ENCODE measurements at regions not wholly inside any gene's neighbourhood (a gene's known extent, or its start where the extent isn't known, plus 50 kb on each side); places are given as distances from the start of the nearest gene placed in this dataset.

DNA sequence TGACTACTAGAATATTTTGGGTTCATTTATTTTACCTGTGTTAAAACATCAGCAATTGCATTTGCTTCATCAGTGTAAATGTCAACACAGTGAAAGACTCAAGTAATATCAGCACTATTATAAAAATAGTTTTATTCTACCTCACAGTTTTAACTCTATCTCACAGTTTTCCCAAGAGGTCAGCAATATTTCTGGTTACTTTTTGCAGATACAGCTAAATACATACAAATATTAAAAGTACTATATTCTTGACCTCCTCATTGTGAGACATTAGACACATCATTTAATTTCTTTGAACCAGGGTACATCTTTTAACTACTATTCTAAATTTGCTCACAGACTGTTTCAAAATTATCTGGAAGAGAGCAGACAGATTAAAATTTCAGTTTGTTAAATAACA lies 321.7 kb upstream of the OR4E1 start:
- H3K9ac ChIP-seq (ENCODE audit: low read depth in 1 of 2, low read length in 2 of 2): no peak overlapping the region
- H3K4me3 ChIP-seq (ENCODE audit: low read depth in 1 of 3, low read length in 3 of 3): no peak overlapping the region
- no peak overlapping the region for H3K27ac ChIP-seq (ENCODE audit: low read depth in 1 of 2, low read length in 2 of 2)
- no peaks in the 10 kb centered on the region for H3K36me3 ChIP-seq (ENCODE audit: control insufficient read depth in 4 of 4, insufficient read depth in 3 of 4, low read depth in 1 of 4, low read length in 3 of 4)
- H3K4me1 ChIP-seq (ENCODE audit: control insufficient read depth in 4 of 4, insufficient read depth in 4 of 4, low read length in 3 of 4): no peaks in the 10 kb centered on the region
- H3K27me3 ChIP-seq (ENCODE audit: control insufficient read depth in 4 of 4, insufficient read depth in 4 of 4, low read length in 3 of 4): peaks cover 0 to 2% (median 0%) of the 10 kb centered on the region in 4 donors
- no peaks in the 10 kb centered on the region for H3K9me3 ChIP-seq (ENCODE audit: control insufficient read depth in 4 of 4, low read length in 3 of 4)
- DNase-seq (ENCODE audit: low spot score): no peak
- TF ChIP-seq TAF1 (conservative IDR thresholded peaks at IDR 0.05) (no peak), NR2F2 (IDR thresholded peaks at IDR 0.05) (no peak), JUND (IDR thresholded peaks at IDR 0.05) (no peak), HNF4G (IDR thresholded peaks at IDR 0.05) (no peak), SP1 (IDR thresholded peaks at IDR 0.05) (no peak), FOXA2 (IDR thresholded peaks at IDR 0.05) (no peak), RXRA (IDR thresholded peaks at IDR 0.05) (no peak), EGR1 (IDR thresholded peaks at IDR 0.05; ENCODE audit: low read depth in 2 of 2) (no peak), GABPA (IDR thresholded peaks at IDR 0.05 in 1 of 2, conservative IDR thresholded peaks at IDR 0.05 in 1 of 2) (no peak), FOXA1 (IDR thresholded peaks at IDR 0.05) (no peak)
- TF ChIP-seq, protein P1, sequence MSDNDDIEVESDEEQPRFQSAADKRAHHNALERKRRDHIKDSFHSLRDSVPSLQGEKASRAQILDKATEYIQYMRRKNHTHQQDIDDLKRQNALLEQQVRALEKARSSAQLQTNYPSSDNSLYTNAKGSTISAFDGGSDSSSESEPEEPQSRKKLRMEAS (IDR thresholded peaks at IDR 0.05): no peak
- TF ChIP-seq, protein P2, sequence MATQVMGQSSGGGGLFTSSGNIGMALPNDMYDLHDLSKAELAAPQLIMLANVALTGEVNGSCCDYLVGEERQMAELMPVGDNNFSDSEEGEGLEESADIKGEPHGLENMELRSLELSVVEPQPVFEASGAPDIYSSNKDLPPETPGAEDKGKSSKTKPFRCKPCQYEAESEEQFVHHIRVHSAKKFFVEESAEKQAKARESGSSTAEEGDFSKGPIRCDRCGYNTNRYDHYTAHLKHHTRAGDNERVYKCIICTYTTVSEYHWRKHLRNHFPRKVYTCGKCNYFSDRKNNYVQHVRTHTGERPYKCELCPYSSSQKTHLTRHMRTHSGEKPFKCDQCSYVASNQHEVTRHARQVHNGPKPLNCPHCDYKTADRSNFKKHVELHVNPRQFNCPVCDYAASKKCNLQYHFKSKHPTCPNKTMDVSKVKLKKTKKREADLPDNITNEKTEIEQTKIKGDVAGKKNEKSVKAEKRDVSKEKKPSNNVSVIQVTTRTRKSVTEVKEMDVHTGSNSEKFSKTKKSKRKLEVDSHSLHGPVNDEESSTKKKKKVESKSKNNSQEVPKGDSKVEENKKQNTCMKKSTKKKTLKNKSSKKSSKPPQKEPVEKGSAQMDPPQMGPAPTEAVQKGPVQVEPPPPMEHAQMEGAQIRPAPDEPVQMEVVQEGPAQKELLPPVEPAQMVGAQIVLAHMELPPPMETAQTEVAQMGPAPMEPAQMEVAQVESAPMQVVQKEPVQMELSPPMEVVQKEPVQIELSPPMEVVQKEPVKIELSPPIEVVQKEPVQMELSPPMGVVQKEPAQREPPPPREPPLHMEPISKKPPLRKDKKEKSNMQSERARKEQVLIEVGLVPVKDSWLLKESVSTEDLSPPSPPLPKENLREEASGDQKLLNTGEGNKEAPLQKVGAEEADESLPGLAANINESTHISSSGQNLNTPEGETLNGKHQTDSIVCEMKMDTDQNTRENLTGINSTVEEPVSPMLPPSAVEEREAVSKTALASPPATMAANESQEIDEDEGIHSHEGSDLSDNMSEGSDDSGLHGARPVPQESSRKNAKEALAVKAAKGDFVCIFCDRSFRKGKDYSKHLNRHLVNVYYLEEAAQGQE (IDR thresholded peaks at IDR 0.05): no peak
- TF ChIP-seq, protein P3, sequence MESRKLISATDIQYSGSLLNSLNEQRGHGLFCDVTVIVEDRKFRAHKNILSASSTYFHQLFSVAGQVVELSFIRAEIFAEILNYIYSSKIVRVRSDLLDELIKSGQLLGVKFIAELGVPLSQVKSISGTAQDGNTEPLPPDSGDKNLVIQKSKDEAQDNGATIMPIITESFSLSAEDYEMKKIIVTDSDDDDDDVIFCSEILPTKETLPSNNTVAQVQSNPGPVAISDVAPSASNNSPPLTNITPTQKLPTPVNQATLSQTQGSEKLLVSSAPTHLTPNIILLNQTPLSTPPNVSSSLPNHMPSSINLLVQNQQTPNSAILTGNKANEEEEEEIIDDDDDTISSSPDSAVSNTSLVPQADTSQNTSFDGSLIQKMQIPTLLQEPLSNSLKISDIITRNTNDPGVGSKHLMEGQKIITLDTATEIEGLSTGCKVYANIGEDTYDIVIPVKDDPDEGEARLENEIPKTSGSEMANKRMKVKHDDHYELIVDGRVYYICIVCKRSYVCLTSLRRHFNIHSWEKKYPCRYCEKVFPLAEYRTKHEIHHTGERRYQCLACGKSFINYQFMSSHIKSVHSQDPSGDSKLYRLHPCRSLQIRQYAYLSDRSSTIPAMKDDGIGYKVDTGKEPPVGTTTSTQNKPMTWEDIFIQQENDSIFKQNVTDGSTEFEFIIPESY (IDR thresholded peaks at IDR 0.05): no peak
- TF ChIP-seq, protein P4, sequence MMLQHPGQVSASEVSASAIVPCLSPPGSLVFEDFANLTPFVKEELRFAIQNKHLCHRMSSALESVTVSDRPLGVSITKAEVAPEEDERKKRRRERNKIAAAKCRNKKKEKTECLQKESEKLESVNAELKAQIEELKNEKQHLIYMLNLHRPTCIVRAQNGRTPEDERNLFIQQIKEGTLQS (IDR thresholded peaks at IDR 0.05): no peak
- TF ChIP-seq, protein P5, sequence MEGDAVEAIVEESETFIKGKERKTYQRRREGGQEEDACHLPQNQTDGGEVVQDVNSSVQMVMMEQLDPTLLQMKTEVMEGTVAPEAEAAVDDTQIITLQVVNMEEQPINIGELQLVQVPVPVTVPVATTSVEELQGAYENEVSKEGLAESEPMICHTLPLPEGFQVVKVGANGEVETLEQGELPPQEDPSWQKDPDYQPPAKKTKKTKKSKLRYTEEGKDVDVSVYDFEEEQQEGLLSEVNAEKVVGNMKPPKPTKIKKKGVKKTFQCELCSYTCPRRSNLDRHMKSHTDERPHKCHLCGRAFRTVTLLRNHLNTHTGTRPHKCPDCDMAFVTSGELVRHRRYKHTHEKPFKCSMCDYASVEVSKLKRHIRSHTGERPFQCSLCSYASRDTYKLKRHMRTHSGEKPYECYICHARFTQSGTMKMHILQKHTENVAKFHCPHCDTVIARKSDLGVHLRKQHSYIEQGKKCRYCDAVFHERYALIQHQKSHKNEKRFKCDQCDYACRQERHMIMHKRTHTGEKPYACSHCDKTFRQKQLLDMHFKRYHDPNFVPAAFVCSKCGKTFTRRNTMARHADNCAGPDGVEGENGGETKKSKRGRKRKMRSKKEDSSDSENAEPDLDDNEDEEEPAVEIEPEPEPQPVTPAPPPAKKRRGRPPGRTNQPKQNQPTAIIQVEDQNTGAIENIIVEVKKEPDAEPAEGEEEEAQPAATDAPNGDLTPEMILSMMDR (IDR thresholded peaks at IDR 0.05; ENCODE audit: low read depth, low read length, missing input control): no peak

DNA sequence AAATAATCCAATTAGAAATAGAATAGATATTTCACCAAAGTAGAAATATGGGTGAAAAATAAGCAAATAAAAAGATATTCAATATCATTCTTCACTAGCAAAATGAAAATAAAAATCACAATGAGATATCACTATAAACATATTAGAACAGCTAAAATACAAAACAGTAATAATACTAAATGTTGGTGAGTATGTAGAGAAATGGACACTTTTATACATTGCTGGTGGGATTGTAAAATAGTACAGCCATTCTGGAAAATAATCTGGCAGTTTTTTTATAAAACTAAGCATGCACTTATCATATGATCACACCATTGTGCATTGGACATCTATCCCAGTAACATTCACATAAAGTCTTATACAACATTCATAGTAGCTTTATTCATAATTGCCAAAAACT lies 320.2 kb upstream of the OR4E1 start:
- H3K9ac ChIP-seq (ENCODE audit: low read depth in 1 of 2, low read length in 2 of 2): no peak overlapping the region
- no peak for TF ChIP-seq JUND (IDR thresholded peaks at IDR 0.05)
- TF ChIP-seq FOXA2 (IDR thresholded peaks at IDR 0.05): no peak
- TF ChIP-seq, protein P4 (IDR thresholded peaks at IDR 0.05): no peak
- no peak for TF ChIP-seq FOXA1 (IDR thresholded peaks at IDR 0.05)
- no peak for TF ChIP-seq TAF1 (conservative IDR thresholded peaks at IDR 0.05)
- H3K27ac ChIP-seq (ENCODE audit: low read depth in 1 of 2, low read length in 2 of 2): no peak overlapping the region
- H3K27me3 ChIP-seq (ENCODE audit: control insufficient read depth in 4 of 4, insufficient read depth in 4 of 4, low read length in 3 of 4): peaks cover 0 to 2% (median 0%) of the 10 kb centered on the region in 4 donors
- H3K36me3 ChIP-seq (ENCODE audit: control insufficient read depth in 4 of 4, insufficient read depth in 3 of 4, low read depth in 1 of 4, low read length in 3 of 4): no peaks in the 10 kb centered on the region
- no peaks in the 10 kb centered on the region for H3K4me1 ChIP-seq (ENCODE audit: control insufficient read depth in 4 of 4, insufficient read depth in 4 of 4, low read length in 3 of 4)
- H3K4me3 ChIP-seq (ENCODE audit: low read depth in 1 of 3, low read length in 3 of 3): no peak overlapping the region
- no peaks in the 10 kb centered on the region for H3K9me3 ChIP-seq (ENCODE audit: control insufficient read depth in 4 of 4, low read length in 3 of 4)
- DNase-seq (ENCODE audit: low spot score): no peak

Data from liver (tissue), 7 donors.